A549 (cell line): ENCODE measurements at regions not wholly inside any gene's neighbourhood (a gene's known extent, or its start where the extent isn't known, plus 50 kb on each side); places are given as distances from the start of the nearest gene placed in this dataset.

Source experiments
- ATAC-seq, 2 experiments: fragments of 200-7000 bp in 1 of 2; fragments of >200 bp in 1 of 2; cut with Nextera tagmentation in 1 of 2; cut with Tn5 transposase in 1 of 2; 3 replicates each; pipeline versions ENCODE4 v1.8.0 to v1.9.1; 2018 to 2020; ENCODE audit warnings: mild to moderate bottlenecking in 1 of 2, moderate library complexity in 1 of 2
- CTCF ChIA-PET: fragments of 300-600 bp; sonication (Branson Sonifier 250); formaldehyde crosslinking; extraction: SDS; loops from one replicate; lab custom pipeline; 2021; ENCODE audit warnings: antibody characterized with exemption, inconsistent platforms; lab: Yijun Ruan, JAX
- POLR2A ChIA-PET: fragments of 350-600 bp; formaldehyde crosslinking; extraction: SDS; loops from one replicate; lab custom pipeline; 2021; ENCODE audit warnings: antibody characterized with exemption, inconsistent platforms; lab: Yijun Ruan, JAX
- DNase-seq, 2 experiments: peaks; one replicate each; pipeline versions ENCODE4 v3.0.0 to v3.0.0-alpha.2; 2011 to 2016; ENCODE audit warnings: low read depth in 1 of 2, low spot score in 1 of 2
- FAIRE-seq: peaks from 2 replicates; lab custom pipeline; 2011; peaks lifted over from hg19 to GRCh38; lab: Jason Lieb, UNC
- H3K27ac ChIP-seq, 2 experiments: fragments of >200 bp; sonication (Bioruptor Twin); formaldehyde crosslinking; 3 replicates each; pipeline ENCODE4 v1.5.1; 2016 to 2017
- H3K4me1 ChIP-seq: fragments of >200 bp; sonication (Bioruptor Twin); formaldehyde crosslinking; 3 replicates; pipeline ENCODE4 v1.6.1; 2016
- H3K4me2 ChIP-seq: fragments of >200 bp; sonication (Bioruptor Twin); formaldehyde crosslinking; 3 replicates; pipeline ENCODE4 v1.6.1; 2016
- H3K4me3 ChIP-seq: fragments of >200 bp; sonication (Bioruptor Twin); formaldehyde crosslinking; 3 replicates; pipeline ENCODE4 v1.5.1; 2016
- H3K9me3 ChIP-seq: fragments of >200 bp; sonication (Bioruptor Twin); formaldehyde crosslinking; 3 replicates; pipeline ENCODE4 v1.6.1; 2016
- CEBPB ChIP-seq, 2 experiments: fragments of >200 bp in 1 of 2; sonication (Bioruptor Twin) in 1 of 2; formaldehyde crosslinking in 1 of 2; IDR thresholded peaks; 2 replicates each; pipeline ENCODE4 v1.6.1; 2012 to 2016
- CHD2 ChIP-seq: fragments of 150-350 bp; IDR thresholded peaks from 2 replicates; pipeline ENCODE4 v1.6.1; 2014; ENCODE audit warnings: low read length; ENCODE audit not compliant: partially characterized antibody
- ESRRA ChIP-seq: fragments of 150-350 bp; IDR thresholded peaks from 2 replicates; pipeline ENCODE4 v1.6.1; 2014; ENCODE audit warnings: mild to moderate bottlenecking, low read length, borderline replicate concordance
- FOSL2 ChIP-seq, 2 experiments: fragments of 450-650 bp in 1 of 2; fragments of >200 bp in 1 of 2; sonication (Bioruptor Twin) in 1 of 2; formaldehyde crosslinking; IDR thresholded peaks; 2 replicates each; pipeline versions ENCODE4 v1.5.0 to v1.6.1; 2016 to 2020; ENCODE audit warnings: mild to moderate bottlenecking in 1 of 2, moderate library complexity in 1 of 2
- JUN ChIP-seq, 2 experiments: fragments of >200 bp; sonication (Bioruptor Twin); formaldehyde crosslinking; IDR thresholded peaks; 2 replicates in 1 of 2; 3 replicates in 1 of 2; pipeline ENCODE4 v1.6.1; 2016 to 2017
- MAFK ChIP-seq: fragments of 450-650 bp; IDR thresholded peaks from 2 replicates; pipeline ENCODE4 v1.6.1; 2014; ENCODE audit not compliant: partially characterized antibody
- MAZ ChIP-seq: fragments of 150-350 bp; IDR thresholded peaks from 2 replicates; pipeline ENCODE4 v1.6.1; 2014; ENCODE audit warnings: antibody characterized with exemption, low read depth, low read length, borderline replicate concordance
- MYC ChIP-seq: IDR thresholded peaks from 2 replicates; pipeline ENCODE4 v1.6.1; 2012; ENCODE audit warnings: mild to moderate bottlenecking, inconsistent platforms, low read length, improper control_type of control experiment, borderline replicate concordance
- NFE2L2 ChIP-seq: fragments of 150-350 bp; conservative IDR thresholded peaks from 2 replicates; pipeline ENCODE4 v1.6.1; 2014; ENCODE audit warnings: low read length
- NR3C1 ChIP-seq: fragments of >200 bp; sonication (Bioruptor Twin); formaldehyde crosslinking; IDR thresholded peaks from 3 replicates; pipeline ENCODE4 v1.6.1; 2017
- PHF8 ChIP-seq: fragments of 200-600 bp; sonication (generic); IDR thresholded peaks from 2 replicates; pipeline ENCODE4 v1.6.1; 2016; ENCODE audit warnings: low read depth, mild to moderate bottlenecking, antibody characterized with exemption, moderate library complexity, borderline replicate concordance
- RCOR1 ChIP-seq: fragments of 150-350 bp; IDR thresholded peaks from 2 replicates; pipeline ENCODE4 v1.6.1; 2014; ENCODE audit warnings: antibody characterized with exemption, low read length, low read depth
- SMC3 ChIP-seq: fragments of >200 bp; sonication (Bioruptor Twin); formaldehyde crosslinking; IDR thresholded peaks from 3 replicates; pipeline ENCODE4 v1.6.1; 2018; ENCODE audit warnings: inconsistent platforms
- ZFP36 ChIP-seq: fragments of 450-650 bp; IDR thresholded peaks from 2 replicates; pipeline ENCODE4 v1.6.1; 2014; ENCODE audit warnings: borderline replicate concordance; ENCODE audit not compliant: partially characterized antibody
- ZNF302 ChIP-seq: fragments of 250-450 bp; sonication (Bioruptor Pico); IDR thresholded peaks from 2 replicates; pipeline ENCODE4 v1.9.0; 2021; ENCODE audit warnings: inconsistent platforms, mild to moderate bottlenecking, moderate library complexity
- ZSCAN20 ChIP-seq: fragments of 250-450 bp; sonication (Bioruptor Pico); IDR thresholded peaks from 2 replicates; pipeline ENCODE4 v1.8.0; 2022; ENCODE audit warnings: mild to moderate bottlenecking, moderate library complexity
- WGBS: methylation state at CpG from one replicate; pipeline ENCODE4 v1.1.6; 2017; ENCODE audit errors: missing lambda C conversion rate; 5-methylcytosine and 5-hydroxymethylcytosine counted together
- TF ChIP-seq, protein P1 (sequence below): fragments of 250-450 bp; sonication (Bioruptor Pico); IDR thresholded peaks from 2 replicates; pipeline ENCODE4 v1.5.0; 2021; ENCODE audit warnings: mild to moderate bottlenecking, moderate library complexity, borderline replicate concordance
- TF ChIP-seq, protein P2 (sequence below): IDR thresholded peaks from 2 replicates; pipeline ENCODE4 v1.6.1; 2012

DNA sequence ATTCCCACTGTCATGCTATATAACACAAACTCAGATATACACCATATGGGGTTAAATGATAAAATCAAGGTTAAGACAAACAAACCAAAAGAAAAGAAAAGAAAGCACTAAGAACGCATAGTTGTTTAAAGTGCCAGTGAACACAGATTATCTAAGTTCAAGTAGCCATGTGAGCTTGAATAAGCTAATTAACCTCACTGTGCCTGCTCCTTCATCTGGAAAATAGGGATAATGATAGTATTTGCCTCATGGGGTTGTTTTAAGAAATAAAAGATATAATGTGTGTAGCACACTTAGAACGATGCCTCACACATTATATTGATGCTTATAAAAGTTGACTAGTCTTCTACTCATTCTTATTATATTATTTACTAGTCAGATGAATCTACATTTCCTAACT lies 72.6 kb upstream of the IL12A start:
- FAIRE-seq: no peak
- H3K9me3 ChIP-seq: no peaks in the 10 kb centered on the region
- CTCF ChIA-PET: interaction anchor here (1.4 kb wide), 2 partner anchors 14 to 73 kb away, joined by 5 to 6 read pairs; partner anchors contain the start of gene IL12A
- no peak for ATAC-seq
- no peak overlapping the region for H3K27ac ChIP-seq
- H3K4me1 ChIP-seq: peaks cover 13% of the 10 kb centered on the region
- POLR2A ChIA-PET: no interaction called here
- no peak overlapping the region for H3K4me3 ChIP-seq
- H3K4me2 ChIP-seq: no peak overlapping the region
- no peak for DNase-seq
- TF ChIP-seq ZSCAN20 (no peak), ESRRA (no peak), SMC3 (no peak), CHD2 (no peak), ZNF302 (CRISPR knock-in tag) (no peak), MYC (no peak), MAFK (no peak), MAZ (no peak), NR3C1 (no peak), ZFP36 (no peak)
- TF ChIP-seq, protein P1, sequence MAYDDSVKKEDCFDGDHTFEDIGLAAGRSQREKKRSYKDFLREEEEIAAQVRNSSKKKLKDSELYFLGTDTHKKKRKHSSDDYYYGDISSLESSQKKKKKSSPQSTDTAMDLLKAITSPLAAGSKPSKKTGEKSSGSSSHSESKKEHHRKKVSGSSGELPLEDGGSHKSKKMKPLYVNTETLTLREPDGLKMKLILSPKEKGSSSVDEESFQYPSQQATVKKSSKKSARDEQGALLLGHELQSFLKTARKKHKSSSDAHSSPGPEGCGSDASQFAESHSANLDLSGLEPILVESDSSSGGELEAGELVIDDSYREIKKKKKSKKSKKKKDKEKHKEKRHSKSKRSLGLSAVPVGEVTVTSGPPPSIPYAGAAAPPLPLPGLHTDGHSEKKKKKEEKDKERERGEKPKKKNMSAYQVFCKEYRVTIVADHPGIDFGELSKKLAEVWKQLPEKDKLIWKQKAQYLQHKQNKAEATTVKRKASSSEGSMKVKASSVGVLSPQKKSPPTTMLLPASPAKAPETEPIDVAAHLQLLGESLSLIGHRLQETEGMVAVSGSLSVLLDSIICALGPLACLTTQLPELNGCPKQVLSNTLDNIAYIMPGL (CRISPR knock-in tag): no peak
- WGBS: 79% methylated on average over 2 of the region's 2 CpGs

DNA sequence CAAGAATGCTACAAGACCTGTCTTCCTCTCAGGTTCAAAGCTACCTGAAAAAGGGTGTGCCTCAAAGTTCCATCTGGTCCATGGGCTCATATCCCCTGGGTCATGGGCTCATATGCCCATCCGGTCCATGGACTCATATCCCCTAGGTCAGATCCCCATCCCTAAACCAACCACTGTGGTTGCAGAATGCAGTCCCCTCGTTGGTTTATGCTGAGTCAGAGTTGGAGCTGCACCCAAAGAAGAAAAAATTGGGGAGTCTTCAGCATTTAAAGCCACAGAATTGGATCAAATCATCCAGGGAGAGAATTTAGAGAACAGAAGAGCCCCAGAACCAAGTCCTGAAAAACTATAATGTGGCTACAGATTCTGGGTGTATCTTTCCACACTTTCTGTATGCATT lies 71.5 kb upstream of the IL12A start:
- ChIA-PET CTCF (no interaction called here), POLR2A (no interaction called here)
- Histone ChIP-seq H3K27ac (0 out of 6 replicates have a peak overlapping the region, but pooled peaks of 1 of the 2 experiments have one; percentile 13), H3K9me3 (no peaks in the 10 kb centered on the region), H3K4me1 (peaks cover 13% of the 10 kb centered on the region)
- ATAC-seq: no peak
- TF ChIP-seq MAFK (peak; percentile 68), PHF8 (no peak)
- TF ChIP-seq, all 56 proteins: peak for 1
- DNase-seq (no peak), FAIRE-seq (no peak)
- WGBS: 59% methylated on average over 2 of the region's 2 CpGs
- no peak overlapping the region for H3K4me3 ChIP-seq
- no peak overlapping the region for H3K4me2 ChIP-seq

DNA sequence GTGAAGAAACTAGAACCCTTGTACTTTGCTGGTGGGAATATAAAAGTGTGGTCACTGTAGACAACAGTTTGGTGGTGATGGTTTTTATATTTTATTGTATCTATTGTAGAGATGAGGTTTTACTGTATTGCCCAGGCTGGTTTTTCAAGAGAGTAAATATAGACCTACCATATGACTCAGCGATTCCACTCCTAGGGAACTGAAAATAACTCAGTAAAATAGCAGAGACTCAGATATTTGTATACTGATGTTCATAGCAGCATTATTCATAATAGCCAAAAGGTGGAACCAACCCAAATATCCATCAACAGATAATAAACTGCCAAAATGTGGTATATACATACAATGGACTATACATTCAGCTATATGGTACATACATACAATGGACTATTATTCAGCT lies 68.8 kb upstream of the IL12A start:
- POLR2A ChIA-PET: no interaction called here
- WGBS: 41% methylated on average over 1 of the region's 1 CpG
- ATAC-seq (peak in 1 of 2 experiments; percentile 61; a peak in 3 of 6 replicates), FAIRE-seq (no peak), DNase-seq (peak in 1 of 2 experiments; percentile 11)
- Histone ChIP-seq H3K9me3 (no peaks in the 10 kb centered on the region), H3K27ac (no peak overlapping the region), H3K4me3 (no peak overlapping the region), H3K4me1 (peaks cover 7% of the 10 kb centered on the region; the same call in 2 of the 3 replicates), H3K4me2 (no peak overlapping the region; the same call in 2 of the 3 replicates)
- TF ChIP-seq MAFK (peak; percentile 80), JUN (IDR thresholded peaks at IDR 0.05) (no peak), RCOR1 (no peak), NFE2L2 (peak; percentile 31; the same call in 1 of the 2 replicates), CEBPB (IDR thresholded peaks at IDR 0.05) (no peak), FOSL2 (IDR thresholded peaks at IDR 0.05) (no peak), FOSL2 (CRISPR knock-in tag; IDR thresholded peaks at IDR 0.05) (peak; percentile 43; the same call in 1 of the 2 replicates)
- TF ChIP-seq, protein P2, sequence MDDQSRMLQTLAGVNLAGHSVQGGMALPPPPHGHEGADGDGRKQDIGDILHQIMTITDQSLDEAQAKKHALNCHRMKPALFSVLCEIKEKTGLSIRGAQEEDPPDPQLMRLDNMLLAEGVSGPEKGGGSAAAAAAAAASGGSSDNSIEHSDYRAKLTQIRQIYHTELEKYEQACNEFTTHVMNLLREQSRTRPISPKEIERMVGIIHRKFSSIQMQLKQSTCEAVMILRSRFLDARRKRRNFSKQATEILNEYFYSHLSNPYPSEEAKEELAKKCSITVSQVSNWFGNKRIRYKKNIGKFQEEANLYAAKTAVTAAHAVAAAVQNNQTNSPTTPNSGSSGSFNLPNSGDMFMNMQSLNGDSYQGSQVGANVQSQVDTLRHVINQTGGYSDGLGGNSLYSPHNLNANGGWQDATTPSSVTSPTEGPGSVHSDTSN: no peak
- CTCF ChIA-PET: interaction anchor here (1.4 kb wide), 1 partner anchor 83 kb away, joined by 3 read pairs; no protein-coding TSS in a partner anchor
